Body of pancreas (tissue), 4 donors: ENCODE measurements at regions not wholly inside any gene's neighbourhood (a gene's known extent, or its start where the extent isn't known, plus 50 kb on each side); places are given as distances from the start of the nearest gene placed in this dataset.

Experiments
- POLR2A ChIP-seq, 3 donors: fragments of 450-650 bp; IDR thresholded peaks; one replicate each; pipeline ENCODE4 v1.6.1; 2016; ENCODE audit warnings: antibody characterized with exemption in 3 of 3, mild to moderate bottlenecking in 2 of 3
- TF ChIP-seq, protein P1 (sequence below), 7 experiments: fragments of 450-650 bp in 4 of 7; fragments of 200-600 bp in 3 of 7; sonication (generic) in 3 of 7; IDR thresholded peaks; one replicate each; pipeline ENCODE4 v1.5.1; 2016 to 2019; ENCODE audit warnings: antibody characterized with exemption in 7 of 7

DNA sequence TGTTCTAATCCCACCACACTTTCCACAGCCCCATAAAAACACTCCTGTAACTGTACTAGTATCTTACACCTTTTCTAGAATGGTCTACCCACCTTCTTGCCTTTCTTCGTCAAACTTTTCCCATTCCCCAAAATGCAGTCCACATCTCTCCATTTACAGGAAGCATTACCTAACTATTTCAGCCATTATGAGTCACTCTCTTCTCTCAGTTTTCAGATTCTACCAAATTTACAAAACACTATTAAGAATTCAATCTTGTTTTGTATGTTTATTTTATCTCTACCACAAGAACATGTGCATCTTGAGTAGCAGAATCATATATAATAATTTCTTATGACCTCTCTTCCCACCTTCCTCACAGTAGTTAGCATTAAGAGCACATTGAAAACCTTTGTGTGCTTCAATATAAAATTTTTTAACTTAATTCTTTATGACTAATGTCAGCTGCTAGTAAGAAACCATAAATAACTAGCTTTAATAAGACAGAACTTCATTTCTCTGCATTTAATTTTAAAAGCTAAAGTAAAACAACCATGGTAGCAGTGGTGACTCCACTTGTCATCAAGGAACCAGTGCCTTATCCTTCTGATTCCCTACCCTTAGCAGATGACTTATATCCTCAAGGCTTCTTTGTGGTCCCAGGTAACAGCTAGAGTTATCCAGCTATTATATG is 56.6 kb upstream of the MAP2 start:
- TF ChIP-seq, protein P1, sequence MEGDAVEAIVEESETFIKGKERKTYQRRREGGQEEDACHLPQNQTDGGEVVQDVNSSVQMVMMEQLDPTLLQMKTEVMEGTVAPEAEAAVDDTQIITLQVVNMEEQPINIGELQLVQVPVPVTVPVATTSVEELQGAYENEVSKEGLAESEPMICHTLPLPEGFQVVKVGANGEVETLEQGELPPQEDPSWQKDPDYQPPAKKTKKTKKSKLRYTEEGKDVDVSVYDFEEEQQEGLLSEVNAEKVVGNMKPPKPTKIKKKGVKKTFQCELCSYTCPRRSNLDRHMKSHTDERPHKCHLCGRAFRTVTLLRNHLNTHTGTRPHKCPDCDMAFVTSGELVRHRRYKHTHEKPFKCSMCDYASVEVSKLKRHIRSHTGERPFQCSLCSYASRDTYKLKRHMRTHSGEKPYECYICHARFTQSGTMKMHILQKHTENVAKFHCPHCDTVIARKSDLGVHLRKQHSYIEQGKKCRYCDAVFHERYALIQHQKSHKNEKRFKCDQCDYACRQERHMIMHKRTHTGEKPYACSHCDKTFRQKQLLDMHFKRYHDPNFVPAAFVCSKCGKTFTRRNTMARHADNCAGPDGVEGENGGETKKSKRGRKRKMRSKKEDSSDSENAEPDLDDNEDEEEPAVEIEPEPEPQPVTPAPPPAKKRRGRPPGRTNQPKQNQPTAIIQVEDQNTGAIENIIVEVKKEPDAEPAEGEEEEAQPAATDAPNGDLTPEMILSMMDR (IDR thresholded peaks at IDR 0.05): no peak
- no peak for TF ChIP-seq POLR2A (IDR thresholded peaks at IDR 0.05)
